ENCODE measurements at regions not wholly inside any gene's neighbourhood (a gene's known extent, or its start where the extent isn't known, plus 50 kb on each side); places are given as distances from the start of the nearest gene placed in this dataset.

GRCh38 chr9:117595650-117596049 is 108.6 kb upstream of the TLR4 start:
- TF ChIP-seq CTCF (IDR thresholded peaks at IDR 0.05) (no peak), POLR2A (IDR thresholded peaks at IDR 0.05) (no peak)

Data from testis (tissue), 2 donors.